GM13976 (cell line): ENCODE measurements at regions not wholly inside any gene's neighbourhood (a gene's known extent, or its start where the extent isn't known, plus 50 kb on each side); places are given as distances from the start of the nearest gene placed in this dataset.

Experiments
- DNase-seq: peaks from one replicate; pipeline ENCODE4 v3.0.0; 2012; ENCODE audit warnings: low spot score
- CTCF ChIP-seq: IDR thresholded peaks from 2 replicates; pipeline ENCODE4 v1.5.1; 2012; ENCODE audit warnings: borderline replicate concordance, mild to moderate bottlenecking; ENCODE audit not compliant: insufficient read depth; ENCODE audit errors: extremely low read depth, missing control alignments, control extremely low read depth
- in situ Hi-C: fragments of 300-500 bp; cut with MboI; formaldehyde crosslinking; loops from one replicate; pipeline ENCODE4 v1.12.0; 2022; ENCODE audit warnings: low sequenced_read_pairs, mixed read lengths, inconsistent platforms; ENCODE audit not compliant: unreplicated experiment

GRCh38 chr6:2480267-2480966, 235.0 kb upstream of the GMDS start:
- no peak for TF ChIP-seq CTCF
- in situ Hi-C loops = no loop called here
- DNase-seq = no peak

- no peak for DNase-seq
- TF ChIP-seq CTCF = no peak
- in situ Hi-C loops = no loop called here
These were observed 232.8 kb upstream of the GMDS start for GRCh38 chr6:2478200-2478599.

GRCh38 chr6:2477666-2478065, 232.3 kb upstream of the GMDS start:
- no peak for TF ChIP-seq CTCF
- in situ Hi-C loops = no loop called here
- no peak for DNase-seq

GRCh38 chr6:2477250-2477649, 231.8 kb upstream of the GMDS start:
- in situ Hi-C loops = no loop called here
- no peak for TF ChIP-seq CTCF
- DNase-seq = no peak

GRCh38 chr6:2476376-2476775, 231.0 kb upstream of the GMDS start:
- no peak for TF ChIP-seq CTCF
- in situ Hi-C loops = no loop called here
- DNase-seq = no peak

GRCh38 chr6:2471472-2471871, 226.1 kb upstream of the GMDS start:
- no peak for TF ChIP-seq CTCF
- DNase-seq = no peak
- in situ Hi-C loops = no loop called here

GRCh38 chr6:2469428-2469827, 224.0 kb upstream of the GMDS start:
- in situ Hi-C loops = no loop called here
- TF ChIP-seq CTCF = no peak
- no peak for DNase-seq
